Memory B cell (primary cell): ENCODE measurements at regions not wholly inside any gene's neighbourhood (a gene's known extent, or its start where the extent isn't known, plus 50 kb on each side); places are given as distances from the start of the nearest gene placed in this dataset.
"Not testable (repeated sequence)": the region's sequence is repeated elsewhere in the genome, so short reads cannot be mapped to it uniquely, and the experiment has no call there.

ENCODE experiments used
- ATAC-seq: fragments of 150-1000 bp; cut with Tn5 transposase; 2 replicates; pipeline ENCODE4 v1.10.0; 2021; ENCODE audit warnings: low read depth, mild to moderate bottlenecking, moderate library complexity
- DNase-seq, 2 donors: peaks; one replicate each; pipeline ENCODE4 v3.0.0; 2022; ENCODE audit warnings: low spot score in 2 of 2
- H3K27ac Mint-ChIP-seq: one replicate; pipeline ENCODE4 v1.8.0; 2022; ENCODE audit warnings: mild to moderate bottlenecking, moderate library complexity, mixed read lengths
- H3K27me3 Mint-ChIP-seq: one replicate; pipeline ENCODE4 v1.8.0; 2022; ENCODE audit warnings: mixed read lengths
- H3K36me3 Mint-ChIP-seq: one replicate; pipeline ENCODE4 v1.8.0; 2022; ENCODE audit warnings: mild to moderate bottlenecking, mixed read lengths
- H3K4me1 Mint-ChIP-seq: one replicate; pipeline ENCODE4 v1.8.0; 2022; ENCODE audit warnings: mixed read lengths
- H3K4me3 Mint-ChIP-seq: one replicate; pipeline ENCODE4 v1.8.0; 2022; ENCODE audit warnings: mild to moderate bottlenecking, moderate library complexity, mixed read lengths
- H3K9me3 Mint-ChIP-seq: one replicate; pipeline ENCODE4 v1.8.0; 2022; ENCODE audit warnings: mixed read lengths

GRCh38 chr12:83434600-83434999, 747.9 kb downstream of the TMTC2 start:
- peaks cover 11% of the 10 kb centered on the region for H3K9me3 Mint-ChIP-seq
- DNase-seq (no peak), ATAC-seq (no peak)
- no peaks in the 10 kb centered on the region for H3K36me3 Mint-ChIP-seq
- no peak overlapping the region for H3K4me3 Mint-ChIP-seq
- no peaks in the 10 kb centered on the region for H3K27me3 Mint-ChIP-seq
- no peak overlapping the region for H3K27ac Mint-ChIP-seq
- no peaks in the 10 kb centered on the region for H3K4me1 Mint-ChIP-seq

GRCh38 chr12:83432176-83432719, 745.5 kb downstream of the TMTC2 start:
- no peak for ATAC-seq
- no peaks in the 10 kb centered on the region for H3K4me1 Mint-ChIP-seq
- no peaks in the 10 kb centered on the region for H3K27me3 Mint-ChIP-seq
- no peak for DNase-seq
- no peak overlapping the region for H3K27ac Mint-ChIP-seq
- H3K36me3 Mint-ChIP-seq, result no peaks in the 10 kb centered on the region
- H3K9me3 Mint-ChIP-seq, result peaks cover 11% of the 10 kb centered on the region
- no peak overlapping the region for H3K4me3 Mint-ChIP-seq

GRCh38 chr12:83427586-83428136, 741.0 kb downstream of the TMTC2 start:
- DNase-seq, H3K36me3 Mint-ChIP-seq, ATAC-seq, H3K4me3 Mint-ChIP-seq, H3K27me3 Mint-ChIP-seq, H3K4me1 Mint-ChIP-seq, H3K27ac Mint-ChIP-seq: not testable (repeated sequence)
- H3K9me3 Mint-ChIP-seq, result peaks cover 13% of the 10 kb centered on the region

GRCh38 chr12:83414981-83415380, 728.3 kb downstream of the TMTC2 start:
- Mint-ChIP-seq H3K27ac (no peak overlapping the region), H3K27me3 (no peaks in the 10 kb centered on the region), H3K36me3 (no peaks in the 10 kb centered on the region), H3K4me1 (no peaks in the 10 kb centered on the region), H3K9me3 (peaks cover 2% of the 10 kb centered on the region), H3K4me3 (no peak overlapping the region)
- DNase-seq (no peak), ATAC-seq (no peak)

GRCh38 chr12:83408851-83409250, 722.1 kb downstream of the TMTC2 start:
- ATAC-seq (no peak), DNase-seq (no peak)
- Mint-ChIP-seq H3K27ac (no peak overlapping the region), H3K36me3 (no peaks in the 10 kb centered on the region), H3K9me3 (peaks cover 7% of the 10 kb centered on the region), H3K27me3 (no peaks in the 10 kb centered on the region), H3K4me1 (no peaks in the 10 kb centered on the region), H3K4me3 (no peak overlapping the region)

GRCh38 chr12:83408146-83408545, 721.4 kb downstream of the TMTC2 start:
- no peak for DNase-seq
- ATAC-seq, result no peak
- no peaks in the 10 kb centered on the region for H3K4me1 Mint-ChIP-seq
- no peak overlapping the region for H3K27ac Mint-ChIP-seq
- no peak overlapping the region for H3K4me3 Mint-ChIP-seq
- no peaks in the 10 kb centered on the region for H3K27me3 Mint-ChIP-seq
- H3K36me3 Mint-ChIP-seq, result no peaks in the 10 kb centered on the region
- peaks cover 7% of the 10 kb centered on the region for H3K9me3 Mint-ChIP-seq

- Mint-ChIP-seq H3K27me3 (no peaks in the 10 kb centered on the region), H3K4me1 (no peaks in the 10 kb centered on the region), H3K9me3 (peaks cover 5% of the 10 kb centered on the region), H3K27ac (no peak overlapping the region), H3K36me3 (no peaks in the 10 kb centered on the region), H3K4me3 (no peak overlapping the region)
- DNase-seq (no peak), ATAC-seq (no peak)
Measured at GRCh38 chr12:83404521-83404920, 717.8 kb downstream of the TMTC2 start.

- DNase-seq (no peak), ATAC-seq (no peak)
- Mint-ChIP-seq H3K36me3 (no peaks in the 10 kb centered on the region), H3K27ac (no peak overlapping the region), H3K4me3 (no peak overlapping the region), H3K27me3 (no peaks in the 10 kb centered on the region), H3K9me3 (peaks cover 5% of the 10 kb centered on the region), H3K4me1 (no peaks in the 10 kb centered on the region)
Measured at GRCh38 chr12:83390186-83390585, 703.5 kb downstream of the TMTC2 start.

- H3K27ac Mint-ChIP-seq, result no peak overlapping the region
Measured at GRCh38 chr12:83389237-83389996, 702.7 kb downstream of the TMTC2 start.

GRCh38 chr12:83388551-83388950, 701.8 kb downstream of the TMTC2 start:
- DNase-seq (no peak), ATAC-seq (no peak)
- H3K27me3 Mint-ChIP-seq, result no peaks in the 10 kb centered on the region
- no peaks in the 10 kb centered on the region for H3K36me3 Mint-ChIP-seq
- H3K4me3 Mint-ChIP-seq, result no peak overlapping the region
- H3K9me3 Mint-ChIP-seq, result peaks cover 3% of the 10 kb centered on the region
- no peak overlapping the region for H3K27ac Mint-ChIP-seq
- H3K4me1 Mint-ChIP-seq, result no peaks in the 10 kb centered on the region

More at GRCh38 chr12:83389237-83389996, 702.7 kb downstream of the TMTC2 start:
- Mint-ChIP-seq H3K4me3 (no peak overlapping the region), H3K4me1 (no peaks in the 10 kb centered on the region), H3K36me3 (no peaks in the 10 kb centered on the region), H3K27me3 (no peaks in the 10 kb centered on the region), H3K9me3 (peaks cover 3% of the 10 kb centered on the region)
- DNase-seq (no peak), ATAC-seq (no peak)

- ATAC-seq, result no peak
- H3K4me3 Mint-ChIP-seq, result no peak overlapping the region
Measured at GRCh38 chr12:83386527-83387264, 700.0 kb downstream of the TMTC2 start.

GRCh38 chr12:83378186-83378727, 691.6 kb downstream of the TMTC2 start:
- peaks cover 2% of the 10 kb centered on the region for H3K9me3 Mint-ChIP-seq
- no peaks in the 10 kb centered on the region for H3K36me3 Mint-ChIP-seq
- ATAC-seq (no peak), DNase-seq (no peak)
- no peak overlapping the region for H3K4me3 Mint-ChIP-seq
- H3K27me3 Mint-ChIP-seq, result no peaks in the 10 kb centered on the region
- no peaks in the 10 kb centered on the region for H3K4me1 Mint-ChIP-seq
- H3K27ac Mint-ChIP-seq, result no peak overlapping the region

More at GRCh38 chr12:83386527-83387264, 700.0 kb downstream of the TMTC2 start:
- Mint-ChIP-seq H3K9me3 (peaks cover 3% of the 10 kb centered on the region), H3K27me3 (no peaks in the 10 kb centered on the region), H3K4me1 (no peaks in the 10 kb centered on the region), H3K36me3 (no peaks in the 10 kb centered on the region), H3K27ac (no peak overlapping the region)
- DNase-seq, result no peak

- no peaks in the 10 kb centered on the region for H3K9me3 Mint-ChIP-seq
- H3K4me1 Mint-ChIP-seq, result no peaks in the 10 kb centered on the region
- H3K27ac Mint-ChIP-seq, result no peak overlapping the region
- no peaks in the 10 kb centered on the region for H3K27me3 Mint-ChIP-seq
- H3K36me3 Mint-ChIP-seq, result no peaks in the 10 kb centered on the region
- ATAC-seq (no peak), DNase-seq (no peak)
- H3K4me3 Mint-ChIP-seq, result no peak overlapping the region
Measured at GRCh38 chr12:83365317-83365716, 678.6 kb downstream of the TMTC2 start.

GRCh38 chr12:83361475-83361874, 674.8 kb downstream of the TMTC2 start:
- Mint-ChIP-seq H3K9me3 (no peaks in the 10 kb centered on the region), H3K36me3 (no peaks in the 10 kb centered on the region), H3K27me3 (no peaks in the 10 kb centered on the region), H3K27ac (no peak overlapping the region), H3K4me1 (no peaks in the 10 kb centered on the region), H3K4me3 (no peak overlapping the region)
- ATAC-seq (no peak), DNase-seq (no peak)
